ENCODE measurements at regions not wholly inside any gene's neighbourhood (a gene's known extent, or its start where the extent isn't known, plus 50 kb on each side); places are given as distances from the start of the nearest gene placed in this dataset.

- no peak overlapping the region for H3K4me3 ChIP-seq (ENCODE audit: low read length)
- TF ChIP-seq ZNF274 (IDR thresholded peaks at IDR 0.05; ENCODE audit: low read depth, low read length): no peak
Measured at GRCh38 chr2:177029901-177030300, 182.7 kb upstream of the HNRNPA3 start.

GRCh38 chr2:177030451-177031105 is 182.0 kb upstream of the HNRNPA3 start:
- no peak for TF ChIP-seq ZNF274 (IDR thresholded peaks at IDR 0.05; ENCODE audit: low read depth, low read length)
- no peak overlapping the region for H3K4me3 ChIP-seq (ENCODE audit: low read length)

DNA sequence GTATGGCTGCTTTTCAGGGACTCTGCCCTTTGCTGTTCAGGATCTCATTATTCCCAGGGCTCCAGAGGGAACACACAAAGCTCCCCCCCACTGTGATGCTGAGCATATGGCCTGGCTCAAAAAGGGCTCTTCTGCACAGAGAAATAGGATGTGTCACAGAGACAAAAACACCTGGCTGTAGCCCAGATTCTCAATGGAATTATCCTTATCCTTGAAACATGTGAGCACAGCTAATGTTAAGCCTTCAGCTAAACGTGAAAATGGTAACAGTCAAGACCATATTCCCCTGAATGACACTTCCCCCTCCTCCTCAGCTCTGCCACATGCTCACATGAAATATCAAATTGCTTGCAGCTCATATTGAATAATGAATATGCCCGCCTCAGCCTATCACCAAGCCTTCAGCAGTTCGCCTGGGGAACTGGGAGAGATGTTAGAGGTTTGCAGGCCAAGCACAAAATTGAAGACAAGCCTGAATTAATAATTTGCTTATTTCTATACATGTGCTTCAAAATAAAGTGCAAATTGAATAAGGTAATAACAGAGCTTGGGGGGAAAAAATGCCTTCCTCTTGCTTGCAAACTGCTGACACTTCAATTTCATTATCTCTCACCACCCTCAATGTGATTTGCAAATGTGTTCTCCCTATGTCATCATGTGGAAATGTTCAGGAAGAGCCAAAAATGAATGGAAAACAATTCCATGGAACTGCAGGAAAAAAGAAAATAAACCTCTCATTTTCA is 181.0 kb upstream of the HNRNPA3 start:
- no peak overlapping the region for H3K4me3 ChIP-seq (ENCODE audit: low read length)
- no peak for TF ChIP-seq ZNF274 (IDR thresholded peaks at IDR 0.05; ENCODE audit: low read depth, low read length)

DNA sequence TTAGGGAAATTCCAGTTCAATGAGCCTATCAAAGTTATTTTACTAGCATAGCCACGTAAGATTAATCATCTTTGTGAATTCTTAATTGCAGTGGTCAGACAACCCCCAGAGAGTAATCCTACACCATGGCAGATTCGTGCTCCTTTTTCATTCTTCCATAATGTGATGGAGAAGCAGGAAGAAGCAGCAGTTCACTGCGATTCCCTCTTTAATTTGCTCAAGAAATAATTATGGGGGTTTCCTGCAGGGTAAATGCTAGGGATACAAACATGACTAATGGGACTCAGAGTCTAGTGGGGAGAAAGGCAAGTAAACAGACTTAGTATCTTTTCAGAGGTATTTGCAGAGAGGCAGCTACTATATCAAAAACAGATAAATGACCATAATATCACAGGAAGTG is 175.8 kb upstream of the HNRNPA3 start:
- no peak for TF ChIP-seq ZNF274 (IDR thresholded peaks at IDR 0.05; ENCODE audit: low read depth, low read length)
- no peak overlapping the region for H3K4me3 ChIP-seq (ENCODE audit: low read length)

- H3K4me3 ChIP-seq (ENCODE audit: low read length): no peak overlapping the region
- no peak for TF ChIP-seq ZNF274 (IDR thresholded peaks at IDR 0.05; ENCODE audit: low read depth, low read length)
Measured at GRCh38 chr2:177037569-177037968, 175.0 kb upstream of the HNRNPA3 start.

DNA sequence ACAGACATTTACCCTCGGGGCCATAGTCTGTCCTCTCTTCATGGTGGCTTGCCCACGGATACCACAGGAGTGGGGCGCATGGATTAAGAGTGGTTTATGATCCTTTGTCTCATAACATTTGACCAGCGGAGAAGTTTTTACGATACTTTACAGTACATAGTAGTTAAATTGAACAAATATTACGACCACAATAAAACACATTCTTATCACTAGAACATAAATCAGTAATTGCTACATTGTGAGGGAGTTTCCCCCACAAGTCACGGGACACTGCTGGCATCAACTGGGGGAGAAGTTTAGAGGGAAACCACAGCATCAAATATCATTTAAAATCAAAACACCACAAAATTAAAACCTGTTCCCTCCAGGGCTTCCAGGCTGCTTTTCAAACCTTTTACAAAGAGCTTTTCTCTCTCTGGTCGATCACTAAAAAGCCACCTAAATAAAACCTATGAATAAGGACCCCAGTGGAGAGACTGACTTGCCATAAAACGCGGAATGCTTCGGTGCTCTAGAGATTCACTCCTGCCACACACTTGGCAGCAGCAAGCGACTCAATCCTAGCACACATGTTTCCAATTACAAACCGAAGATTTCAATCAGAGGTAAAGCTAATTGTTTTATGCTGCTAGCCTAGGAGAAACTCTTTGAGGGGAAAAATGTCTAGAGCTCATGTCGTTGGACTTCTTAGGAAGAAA is 173.7 kb upstream of the HNRNPA3 start:
- H3K4me3 ChIP-seq (ENCODE audit: low read length): no peak overlapping the region
- TF ChIP-seq ZNF274 (IDR thresholded peaks at IDR 0.05; ENCODE audit: low read depth, low read length): no peak

GRCh38 chr2:177042311-177042710 is 170.3 kb upstream of the HNRNPA3 start:
- no peak overlapping the region for H3K4me3 ChIP-seq (ENCODE audit: low read length)
- TF ChIP-seq ZNF274 (IDR thresholded peaks at IDR 0.05; ENCODE audit: low read depth, low read length): no peak

DNA sequence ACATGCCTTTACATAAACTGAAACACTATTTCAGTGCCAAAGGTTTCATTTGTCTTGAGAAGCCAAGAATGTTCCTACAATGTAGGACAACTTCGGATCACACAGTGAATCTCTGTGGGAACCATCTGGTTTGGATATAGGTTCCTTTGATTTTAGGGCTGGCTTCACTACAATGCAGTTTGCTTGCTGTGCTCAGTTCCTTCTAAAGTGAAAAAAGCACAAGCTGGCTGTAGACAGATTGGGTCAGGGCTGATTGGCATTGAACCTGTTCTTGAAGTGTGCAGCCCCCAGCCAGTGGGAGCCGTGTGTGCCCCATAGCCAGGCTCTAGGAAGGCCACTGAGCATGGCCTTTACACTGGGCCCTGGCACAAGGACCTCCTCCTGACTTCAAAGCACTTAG is 167.9 kb upstream of the HNRNPA3 start:
- no peak for TF ChIP-seq ZNF274 (IDR thresholded peaks at IDR 0.05; ENCODE audit: low read depth, low read length)
- no peak overlapping the region for H3K4me3 ChIP-seq (ENCODE audit: low read length)

GRCh38 chr2:177048981-177049380 is 163.6 kb upstream of the HNRNPA3 start:
- no peak overlapping the region for H3K4me3 ChIP-seq (ENCODE audit: low read length)
- TF ChIP-seq ZNF274 (IDR thresholded peaks at IDR 0.05; ENCODE audit: low read depth, low read length): no peak

DNA sequence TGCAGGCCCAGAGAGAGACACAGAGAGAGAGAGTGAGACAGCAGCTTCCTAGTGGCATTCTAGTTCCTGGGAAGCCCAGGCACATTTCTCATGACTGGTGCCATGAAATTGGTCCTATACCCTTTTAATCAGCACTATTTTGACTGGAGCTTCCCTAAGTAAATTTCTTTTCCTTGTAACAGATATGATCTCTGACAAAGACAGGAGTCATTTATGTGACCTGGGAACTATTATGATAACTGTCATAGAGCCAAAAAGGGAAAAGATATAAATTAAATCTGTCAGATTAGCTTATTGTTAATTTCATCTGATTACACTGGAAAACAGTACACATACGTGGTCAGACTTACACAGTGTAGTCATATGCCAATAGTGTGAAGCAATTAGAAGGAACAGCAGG is 161.3 kb upstream of the HNRNPA3 start:
- no peak overlapping the region for H3K4me3 ChIP-seq (ENCODE audit: low read length)
- no peak for TF ChIP-seq ZNF274 (IDR thresholded peaks at IDR 0.05; ENCODE audit: low read depth, low read length)

- no peak overlapping the region for H3K4me3 ChIP-seq (ENCODE audit: low read length)
- TF ChIP-seq ZNF274 (IDR thresholded peaks at IDR 0.05; ENCODE audit: low read depth, low read length): no peak
Measured at GRCh38 chr2:177052471-177052870, 160.1 kb upstream of the HNRNPA3 start.

DNA sequence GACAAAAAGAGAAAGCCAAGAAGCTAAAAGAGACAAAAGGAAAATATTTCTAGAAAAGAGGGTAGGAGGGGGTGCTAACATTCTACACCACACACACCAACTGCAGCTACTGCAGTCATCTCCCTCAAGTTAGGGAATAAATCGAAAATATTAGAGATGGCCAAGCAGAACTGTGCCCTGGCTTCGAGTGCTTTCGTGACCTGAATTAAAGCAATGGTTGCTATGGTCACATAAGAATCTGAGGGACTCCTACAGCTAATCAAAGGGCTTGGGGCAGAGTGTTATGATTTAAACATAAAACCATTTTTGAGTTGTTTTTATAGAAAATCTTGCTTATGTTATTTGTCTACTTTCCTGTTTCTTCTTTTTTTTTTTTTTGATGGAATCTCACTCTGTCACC is 159.6 kb upstream of the HNRNPA3 start:
- H3K4me3 ChIP-seq (ENCODE audit: low read length): no peak overlapping the region
- no peak for TF ChIP-seq ZNF274 (IDR thresholded peaks at IDR 0.05; ENCODE audit: low read depth, low read length)

DNA sequence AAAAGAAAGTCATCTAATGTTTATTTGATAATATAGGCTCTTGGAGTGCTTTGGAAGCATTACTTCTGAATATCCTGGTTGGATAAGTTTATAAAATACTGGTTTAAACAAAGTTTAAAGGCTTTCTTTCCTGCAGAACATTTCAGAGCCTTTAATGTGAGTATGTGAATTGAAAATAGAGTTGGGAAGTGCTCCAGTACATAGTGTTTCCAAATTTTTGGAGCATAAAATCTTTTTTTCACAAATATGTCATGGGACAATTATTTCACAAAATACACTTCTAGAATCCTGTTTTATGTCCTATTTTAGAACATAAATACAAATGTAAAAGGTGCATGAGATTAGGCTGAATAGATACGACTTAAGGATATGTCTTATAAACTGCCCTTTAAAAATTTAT is 158.9 kb upstream of the HNRNPA3 start:
- no peak for TF ChIP-seq ZNF274 (IDR thresholded peaks at IDR 0.05; ENCODE audit: low read depth, low read length)
- no peak overlapping the region for H3K4me3 ChIP-seq (ENCODE audit: low read length)

GRCh38 chr2:177056481-177056929 is 156.1 kb upstream of the HNRNPA3 start:
- no peak overlapping the region for H3K4me3 ChIP-seq (ENCODE audit: low read length)
- TF ChIP-seq ZNF274 (IDR thresholded peaks at IDR 0.05; ENCODE audit: low read depth, low read length): no peak

DNA sequence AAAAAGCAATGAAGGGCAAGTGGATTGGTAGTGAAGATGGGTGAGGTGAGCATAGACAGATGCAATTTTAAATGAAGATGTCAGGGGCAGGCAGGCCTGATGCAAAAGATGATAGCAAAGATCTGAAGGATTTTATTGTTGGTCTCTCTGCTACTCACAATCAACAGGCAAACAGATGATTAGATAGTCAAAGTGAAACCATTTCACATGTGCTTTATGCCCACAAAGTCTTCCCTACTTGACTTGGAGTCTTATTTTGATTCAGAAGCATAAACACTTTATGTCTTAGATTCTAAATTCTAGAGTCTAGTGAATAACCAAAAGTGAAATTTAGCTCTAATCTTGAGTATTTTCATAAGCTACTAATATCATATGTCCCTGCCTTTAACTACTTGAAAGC is 153.8 kb upstream of the HNRNPA3 start:
- no peak for TF ChIP-seq ZNF274 (IDR thresholded peaks at IDR 0.05; ENCODE audit: low read depth, low read length)
- no peak overlapping the region for H3K4me3 ChIP-seq (ENCODE audit: low read length)

Data from GM08714 (cell line).